DOHH2 (cell line): ENCODE measurements at regions not wholly inside any gene's neighbourhood (a gene's known extent, or its start where the extent isn't known, plus 50 kb on each side); places are given as distances from the start of the nearest gene placed in this dataset.

Experiments used
- CTCF ChIP-seq: fragments of 200-600 bp; sonication (generic); IDR thresholded peaks from one replicate; pipeline ENCODE4 v1.5.1; 2014; ENCODE audit warnings: antibody characterized with exemption, mild to moderate bottlenecking, low read depth, low read length; ENCODE audit not compliant: poor library complexity, severe bottlenecking
- EZH2phosphoT487 ChIP-seq: fragments of 200-600 bp; sonication (generic); IDR thresholded peaks from 2 replicates; pipeline ENCODE4 v1.6.1; 2017; ENCODE audit warnings: borderline replicate concordance, mild to moderate bottlenecking, antibody characterized with exemption, low read length, moderate library complexity, mixed read lengths

- no peak for TF ChIP-seq CTCF
- TF ChIP-seq EZH2phosphoT487: no peak
These were observed 726.9 kb upstream of the PTBP2 start for GRCh38 chr1:95994643-95995042.
